ENCODE measurements at regions not wholly inside any gene's neighbourhood (a gene's known extent, or its start where the extent isn't known, plus 50 kb on each side); places are given as distances from the start of the nearest gene placed in this dataset.

DNA sequence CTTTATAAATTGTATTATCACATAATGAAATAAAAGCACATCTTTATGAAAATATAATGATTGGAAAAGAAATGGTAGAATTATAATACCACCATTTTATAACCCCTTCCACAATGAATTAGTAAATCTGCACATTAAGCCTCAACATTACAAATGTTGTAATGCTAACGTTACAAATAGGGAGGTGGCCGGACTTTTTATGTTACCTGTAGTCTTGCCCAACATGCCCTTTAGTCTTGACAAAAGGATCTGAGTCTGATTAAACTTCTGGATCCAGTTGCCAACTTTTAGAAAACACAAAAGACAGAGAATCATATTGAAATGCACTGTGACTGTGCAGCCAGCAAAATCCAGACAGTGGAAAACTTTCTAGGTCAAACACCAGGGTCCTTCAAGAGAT, 617.3 kb downstream of the KCNJ3 start (continued):
- TF ChIP-seq KDM1A (IDR thresholded peaks at IDR 0.05; ENCODE audit: borderline replicate concordance, low read length) = no peak
- no peak for TF ChIP-seq SP2 (IDR thresholded peaks at IDR 0.05; ENCODE audit: low read length)
- TF ChIP-seq CBX5 (IDR thresholded peaks at IDR 0.05; ENCODE audit: low read depth, low read length) = no peak
- TF ChIP-seq CEBPB (IDR thresholded peaks at IDR 0.05; ENCODE audit: low read depth, low read length) = no peak
- no peak for TF ChIP-seq NANOG (IDR thresholded peaks at IDR 0.05; ENCODE audit: insufficient read depth, low read depth, low read length, poor library complexity, severe bottlenecking)

Measured in H1 (cell line).